ENCODE measurements at regions not wholly inside any gene's neighbourhood (a gene's known extent, or its start where the extent isn't known, plus 50 kb on each side); places are given as distances from the start of the nearest gene placed in this dataset.

DNA sequence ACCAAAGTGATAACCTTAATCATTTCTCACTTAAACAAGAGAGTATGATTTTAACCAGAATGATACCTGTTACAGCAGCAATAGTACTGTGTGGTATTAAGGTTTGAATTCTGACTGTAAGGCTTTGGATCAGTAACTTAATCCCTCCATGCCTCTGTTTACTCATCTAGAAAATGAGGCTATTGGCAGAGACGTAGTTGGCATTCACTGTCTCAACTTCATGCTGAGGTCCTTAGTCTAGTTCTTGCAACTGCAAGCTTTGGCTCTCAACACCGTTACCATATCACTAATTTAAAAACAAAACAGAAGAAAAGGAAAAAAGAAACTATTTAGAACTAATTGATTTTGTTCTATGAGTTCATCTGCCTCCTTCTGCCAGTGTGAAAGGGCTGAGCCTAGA is 875.4 kb downstream of the MCTP2 start:
- TF ChIP-seq, protein P1, sequence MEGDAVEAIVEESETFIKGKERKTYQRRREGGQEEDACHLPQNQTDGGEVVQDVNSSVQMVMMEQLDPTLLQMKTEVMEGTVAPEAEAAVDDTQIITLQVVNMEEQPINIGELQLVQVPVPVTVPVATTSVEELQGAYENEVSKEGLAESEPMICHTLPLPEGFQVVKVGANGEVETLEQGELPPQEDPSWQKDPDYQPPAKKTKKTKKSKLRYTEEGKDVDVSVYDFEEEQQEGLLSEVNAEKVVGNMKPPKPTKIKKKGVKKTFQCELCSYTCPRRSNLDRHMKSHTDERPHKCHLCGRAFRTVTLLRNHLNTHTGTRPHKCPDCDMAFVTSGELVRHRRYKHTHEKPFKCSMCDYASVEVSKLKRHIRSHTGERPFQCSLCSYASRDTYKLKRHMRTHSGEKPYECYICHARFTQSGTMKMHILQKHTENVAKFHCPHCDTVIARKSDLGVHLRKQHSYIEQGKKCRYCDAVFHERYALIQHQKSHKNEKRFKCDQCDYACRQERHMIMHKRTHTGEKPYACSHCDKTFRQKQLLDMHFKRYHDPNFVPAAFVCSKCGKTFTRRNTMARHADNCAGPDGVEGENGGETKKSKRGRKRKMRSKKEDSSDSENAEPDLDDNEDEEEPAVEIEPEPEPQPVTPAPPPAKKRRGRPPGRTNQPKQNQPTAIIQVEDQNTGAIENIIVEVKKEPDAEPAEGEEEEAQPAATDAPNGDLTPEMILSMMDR (IDR thresholded peaks at IDR 0.05): no peak
- TF ChIP-seq POLR2A (IDR thresholded peaks at IDR 0.05): no peak
